ENCODE measurements at regions not wholly inside any gene's neighbourhood (a gene's known extent, or its start where the extent isn't known, plus 50 kb on each side); places are given as distances from the start of the nearest gene placed in this dataset.

DNA sequence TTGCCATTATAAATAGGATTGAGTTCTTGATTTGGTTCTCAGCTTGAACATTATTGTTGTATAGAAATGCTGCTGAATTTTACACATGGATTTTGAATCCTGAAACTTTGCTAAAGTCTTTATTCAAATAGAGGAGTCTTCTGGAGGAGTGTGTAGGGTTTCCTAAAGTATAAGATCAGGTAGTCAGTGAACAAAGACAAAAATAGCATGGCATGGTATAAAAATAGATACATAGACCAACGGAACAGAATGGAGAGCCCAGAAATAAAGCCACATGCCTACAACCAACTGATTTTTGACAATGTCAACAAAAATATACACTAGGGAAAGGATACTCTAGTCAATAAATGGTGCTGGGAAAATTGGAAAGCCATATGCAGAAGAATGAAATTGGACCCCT lies 740.1 kb downstream of the QKI start:
- ChIA-PET CTCF (no interaction called here), POLR2A (no interaction called here)
- TF ChIP-seq ARNT (IDR thresholded peaks at IDR 0.05) (no peak), TARDBP (IDR thresholded peaks at IDR 0.05) (no peak), FOXM1 (IDR thresholded peaks at IDR 0.05; ENCODE audit: borderline replicate concordance) (no peak), ZNF384 (IDR thresholded peaks at IDR 0.05) (no peak), ELF4 (IDR thresholded peaks at IDR 0.05) (no peak), NFRKB (IDR thresholded peaks at IDR 0.05) (no peak), SUZ12 (IDR thresholded peaks at IDR 0.05) (no peak), CTBP1 (IDR thresholded peaks at IDR 0.05; ENCODE audit: borderline replicate concordance) (no peak)
- no peak for DNase-seq (ENCODE audit: extremely low spot score)

- CTCF ChIA-PET = interaction anchor here (0.6 kb wide), 1 partner anchor 350 kb away, joined by 4 read pairs; no protein-coding TSS in a partner anchor
- TF ChIP-seq FOXK2 (IDR thresholded peaks at IDR 0.05) = no peak
- TF ChIP-seq ZNF384 (IDR thresholded peaks at IDR 0.05) = no peak
- no peak for TF ChIP-seq ELF4 (IDR thresholded peaks at IDR 0.05)
- TF ChIP-seq ARNT (IDR thresholded peaks at IDR 0.05) = no peak
- no peak for TF ChIP-seq FOXA1 (IDR thresholded peaks at IDR 0.05)
- no peak for TF ChIP-seq FOXM1 (IDR thresholded peaks at IDR 0.05; ENCODE audit: borderline replicate concordance)
- no peak for TF ChIP-seq LEF1 (IDR thresholded peaks at IDR 0.05; ENCODE audit: borderline replicate concordance)
- TF ChIP-seq TARDBP (IDR thresholded peaks at IDR 0.05) = no peak
- TF ChIP-seq SUZ12 (IDR thresholded peaks at IDR 0.05) = no peak
- no peak for TF ChIP-seq PKNOX1 (IDR thresholded peaks at IDR 0.05)
- TF ChIP-seq CTBP1 (IDR thresholded peaks at IDR 0.05; ENCODE audit: borderline replicate concordance) = no peak
- TF ChIP-seq NFRKB (IDR thresholded peaks at IDR 0.05) = no peak
- DNase-seq (ENCODE audit: extremely low spot score) = no peak
- POLR2A ChIA-PET = no interaction called here
Observed at GRCh38 chr6:164152611-164153010, 738.1 kb downstream of the QKI start.

DNA sequence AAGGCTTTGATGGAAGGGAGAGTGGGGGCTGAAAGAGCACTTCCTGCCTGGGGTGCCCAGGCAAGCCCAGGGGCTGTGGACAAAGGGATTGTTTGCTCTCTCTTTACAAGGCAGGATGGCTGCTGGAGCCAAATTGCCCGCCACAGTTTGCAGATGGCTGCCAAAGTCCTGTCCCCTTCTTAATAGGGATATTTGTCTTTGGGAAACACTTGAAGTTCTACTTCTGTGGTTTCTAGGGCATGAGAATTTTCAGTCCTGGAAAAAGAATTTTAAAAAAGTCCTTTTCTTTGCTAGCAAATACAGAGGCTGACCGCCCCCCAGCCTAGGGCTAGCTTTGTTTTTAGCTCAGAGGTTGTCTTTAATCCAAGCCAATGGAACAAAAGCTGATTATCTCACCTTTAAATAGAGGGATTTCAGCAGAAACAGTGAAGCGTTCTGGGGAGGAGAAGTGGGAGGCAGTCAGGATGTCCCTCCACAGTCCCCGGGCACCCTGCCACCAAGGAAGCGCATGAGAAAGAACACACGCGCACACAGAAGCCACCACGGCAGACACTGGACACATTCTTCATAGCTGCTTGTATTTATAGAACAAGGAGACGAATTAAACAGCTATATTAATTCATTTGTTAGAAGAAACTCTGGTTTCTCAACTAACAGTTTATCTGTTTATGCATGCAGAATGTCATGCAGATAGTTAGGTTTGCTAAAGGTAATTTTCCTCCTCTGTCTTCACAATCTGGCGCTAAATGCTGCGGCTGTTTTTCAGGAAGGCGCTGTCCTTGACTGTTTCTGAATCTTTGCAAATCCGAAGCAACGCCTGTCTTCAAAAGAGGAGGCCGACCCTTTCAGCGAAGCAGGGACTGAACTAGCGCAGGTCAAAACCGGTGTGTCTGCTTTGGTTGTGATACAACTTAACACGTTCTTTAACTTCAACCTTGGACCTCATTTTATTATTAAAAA lies 736.9 kb downstream of the QKI start:
- TF ChIP-seq CTBP1 (IDR thresholded peaks at IDR 0.05; ENCODE audit: borderline replicate concordance) = no peak
- POLR2A ChIA-PET = no interaction called here
- CTCF ChIA-PET = no interaction called here
- no peak for DNase-seq (ENCODE audit: extremely low spot score)

DNA sequence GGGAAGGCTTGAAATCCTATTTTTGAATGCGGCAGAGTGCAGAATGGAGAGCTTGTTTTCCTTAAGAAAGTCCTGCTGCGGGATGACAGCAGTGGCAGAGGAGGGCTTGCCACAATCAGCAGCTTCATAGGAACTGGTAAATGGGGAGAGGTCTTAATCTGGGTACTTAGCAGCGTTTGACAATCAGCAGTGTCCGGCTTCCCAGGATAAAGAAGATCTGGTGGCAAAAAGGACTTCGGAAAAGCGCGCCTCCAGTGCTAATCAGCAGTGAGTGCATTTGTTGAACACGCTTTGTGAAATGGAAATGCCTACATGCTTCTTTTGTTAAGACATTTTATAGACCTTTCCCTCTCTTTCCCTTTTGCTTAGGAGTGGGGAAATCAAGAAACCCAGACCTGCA lies 735.7 kb downstream of the QKI start:
- POLR2A ChIA-PET = no interaction called here
- CTCF ChIA-PET = no interaction called here
- TF ChIP-seq TARDBP (IDR thresholded peaks at IDR 0.05) (no peak), HDGF (IDR thresholded peaks at IDR 0.05; ENCODE audit: borderline replicate concordance) (no peak), FOXM1 (IDR thresholded peaks at IDR 0.05; ENCODE audit: borderline replicate concordance) (no peak), CTBP1 (IDR thresholded peaks at IDR 0.05; ENCODE audit: borderline replicate concordance) (no peak), BHLHE40 (IDR thresholded peaks at IDR 0.05; ENCODE audit: borderline replicate concordance) (no peak), FOXK2 (IDR thresholded peaks at IDR 0.05) (no peak), L3MBTL2 (conservative IDR thresholded peaks at IDR 0.05) (no peak)
- no peak for DNase-seq (ENCODE audit: extremely low spot score)

GRCh38 chr6:164148788-164149187 lies 734.3 kb downstream of the QKI start:
- ChIA-PET POLR2A (no interaction called here), CTCF (no interaction called here)
- TF ChIP-seq SP1 (IDR thresholded peaks at IDR 0.05) = no peak
- no peak for TF ChIP-seq L3MBTL2 (conservative IDR thresholded peaks at IDR 0.05)
- TF ChIP-seq FOXK2 (IDR thresholded peaks at IDR 0.05) = no peak
- TF ChIP-seq FOXM1 (IDR thresholded peaks at IDR 0.05; ENCODE audit: borderline replicate concordance) = no peak
- no peak for TF ChIP-seq ELF4 (IDR thresholded peaks at IDR 0.05)
- no peak for TF ChIP-seq BHLHE40 (IDR thresholded peaks at IDR 0.05; ENCODE audit: borderline replicate concordance)
- no peak for TF ChIP-seq TARDBP (IDR thresholded peaks at IDR 0.05)
- TF ChIP-seq FOXA1 (IDR thresholded peaks at IDR 0.05) = no peak
- DNase-seq (ENCODE audit: extremely low spot score) = no peak

GRCh38 chr6:164144316-164144715 lies 729.8 kb downstream of the QKI start:
- ChIA-PET CTCF (no interaction called here), POLR2A (no interaction called here)
- no peak for DNase-seq (ENCODE audit: extremely low spot score)
- TF ChIP-seq FOXA1 (IDR thresholded peaks at IDR 0.05) (no peak), NFRKB (IDR thresholded peaks at IDR 0.05) (no peak), ZNF384 (IDR thresholded peaks at IDR 0.05) (no peak), LEF1 (IDR thresholded peaks at IDR 0.05; ENCODE audit: borderline replicate concordance) (no peak), ARNT (IDR thresholded peaks at IDR 0.05) (no peak), L3MBTL2 (conservative IDR thresholded peaks at IDR 0.05) (no peak), TARDBP (IDR thresholded peaks at IDR 0.05) (no peak), CTBP1 (IDR thresholded peaks at IDR 0.05; ENCODE audit: borderline replicate concordance) (no peak), FOXM1 (IDR thresholded peaks at IDR 0.05; ENCODE audit: borderline replicate concordance) (no peak), FOXK2 (IDR thresholded peaks at IDR 0.05) (no peak), ELF4 (IDR thresholded peaks at IDR 0.05) (no peak), HDGF (IDR thresholded peaks at IDR 0.05; ENCODE audit: borderline replicate concordance) (no peak), SUZ12 (IDR thresholded peaks at IDR 0.05) (no peak), SP1 (IDR thresholded peaks at IDR 0.05) (no peak), PKNOX1 (IDR thresholded peaks at IDR 0.05) (no peak), BHLHE40 (IDR thresholded peaks at IDR 0.05; ENCODE audit: borderline replicate concordance) (no peak)

- ChIA-PET POLR2A (no interaction called here), CTCF (interaction anchor here (0.7 kb wide), 1 partner anchor 16 kb away, joined by 3 read pairs; no protein-coding TSS in a partner anchor)
- no peak for DNase-seq (ENCODE audit: extremely low spot score)
- TF ChIP-seq BHLHE40 (IDR thresholded peaks at IDR 0.05; ENCODE audit: borderline replicate concordance) = no peak
- no peak for TF ChIP-seq ARNT (IDR thresholded peaks at IDR 0.05)
- TF ChIP-seq SUZ12 (IDR thresholded peaks at IDR 0.05) = no peak
- TF ChIP-seq FOXA1 (IDR thresholded peaks at IDR 0.05) = no peak
- TF ChIP-seq L3MBTL2 (conservative IDR thresholded peaks at IDR 0.05) = no peak
- no peak for TF ChIP-seq CTBP1 (IDR thresholded peaks at IDR 0.05; ENCODE audit: borderline replicate concordance)
- no peak for TF ChIP-seq SP1 (IDR thresholded peaks at IDR 0.05)
- no peak for TF ChIP-seq HDGF (IDR thresholded peaks at IDR 0.05; ENCODE audit: borderline replicate concordance)
- no peak for TF ChIP-seq PKNOX1 (IDR thresholded peaks at IDR 0.05)
- no peak for TF ChIP-seq FOXM1 (IDR thresholded peaks at IDR 0.05; ENCODE audit: borderline replicate concordance)
- no peak for TF ChIP-seq ZNF384 (IDR thresholded peaks at IDR 0.05)
- no peak for TF ChIP-seq LEF1 (IDR thresholded peaks at IDR 0.05; ENCODE audit: borderline replicate concordance)
Observed at GRCh38 chr6:164142322-164142721, 727.8 kb downstream of the QKI start.

Measured in HEK293T (cell line).